H1 (cell line): ENCODE measurements at regions not wholly inside any gene's neighbourhood (a gene's known extent, or its start where the extent isn't known, plus 50 kb on each side); places are given as distances from the start of the nearest gene placed in this dataset.
"Not testable (repeated sequence)": the region's sequence is repeated elsewhere in the genome, so short reads cannot be mapped to it uniquely, and the experiment has no call there.

Experiments
- CTCF ChIA-PET: fragments of 300-600 bp; sonication (Branson Sonifier 250); formaldehyde crosslinking; loops from one replicate; lab custom pipeline; 2021; ENCODE audit not compliant: partially characterized antibody; lab: Charles Lee
- POLR2A ChIA-PET: fragments of 300-600 bp; sonication (Branson Sonifier 250); formaldehyde crosslinking; loops from one replicate; lab custom pipeline; 2021; ENCODE audit warnings: inconsistent platforms; ENCODE audit not compliant: partially characterized antibody; lab: Charles Lee
- DNase-seq, 2 experiments: peaks; one replicate each; pipeline versions ENCODE4 v3.0.0 to v3.0.0-alpha.2; 2010 to 2022; ENCODE audit warnings: low spot score in 2 of 2, low read depth in 1 of 2, mixed read lengths in 1 of 2
- FAIRE-seq: peaks from 2 replicates; lab custom pipeline; 2011; peaks lifted over from hg19 to GRCh38; lab: Jason Lieb, UNC
- H2AFZ ChIP-seq: 2 replicates; pipeline ENCODE4 v1.8.1; 2012; ENCODE audit warnings: low read length, inconsistent platforms
- H2AK5ac ChIP-seq: 2 replicates; pipeline ENCODE4 v1.6.1; 2013; ENCODE audit warnings: low read depth, low read length
- H2BK120ac ChIP-seq: replicated peaks from 2 replicates; pipeline ENCODE3; 2013; ENCODE audit warnings: low read depth, low read length, inconsistent platforms
- H2BK12ac ChIP-seq: 2 replicates; pipeline ENCODE4 v1.6.1; 2013; ENCODE audit warnings: low read depth, low read length
- H2BK15ac ChIP-seq: 2 replicates; pipeline ENCODE4 v1.6.1; 2013; ENCODE audit warnings: low read length
- H2BK20ac ChIP-seq: 2 replicates; pipeline ENCODE4 v1.6.1; 2013; ENCODE audit warnings: low read length
- H2BK5ac ChIP-seq: 2 replicates; pipeline ENCODE4 v1.6.1; 2013; ENCODE audit warnings: low read depth, low read length
- H3K14ac ChIP-seq: 2 replicates; pipeline ENCODE4 v1.6.1; 2013; ENCODE audit warnings: inconsistent platforms; ENCODE audit not compliant: insufficient read length
- H3K18ac ChIP-seq: 2 replicates; pipeline ENCODE4 v1.6.1; 2013; ENCODE audit warnings: low read length; ENCODE audit errors: extremely low read depth
- H3K23ac ChIP-seq: 2 replicates; pipeline ENCODE4 v1.6.1; 2013; ENCODE audit warnings: inconsistent platforms; ENCODE audit not compliant: insufficient read length
- H3K23me2 ChIP-seq: 2 replicates; pipeline ENCODE4 v1.6.1; 2013; ENCODE audit warnings: low read depth, low read length
- H3K27ac ChIP-seq: 2 replicates; pipeline ENCODE4 v1.6.1; 2011; ENCODE audit warnings: low read depth, low read length, inconsistent platforms
- H3K27me3 ChIP-seq, 4 experiments: replicated peaks in 1 of 4; 1 replicate in 1 of 4; 2 replicates in 3 of 4; pipeline versions ENCODE4 v1.6.1 to v1.8.1; 2011 to 2013; ENCODE audit warnings: low read length in 3 of 4, mild to moderate bottlenecking in 3 of 4, inconsistent platforms in 2 of 4, mixed read lengths in 2 of 4, moderate library complexity in 1 of 4; ENCODE audit not compliant: control insufficient read depth in 3 of 4, insufficient read depth in 3 of 4; ENCODE audit errors: extremely low read depth in 1 of 4
- H3K36me3 ChIP-seq, 4 experiments: 2 replicates each; pipeline versions ENCODE4 v1.6.1 to v1.8.1; 2011 to 2013; ENCODE audit warnings: mild to moderate bottlenecking in 4 of 4, low read length in 3 of 4, moderate library complexity in 2 of 4, control low read depth in 1 of 4, inconsistent platforms in 1 of 4; ENCODE audit not compliant: insufficient read depth in 4 of 4, control insufficient read depth in 2 of 4
- H3K4ac ChIP-seq: replicated peaks from 2 replicates; pipeline ENCODE3; 2013; ENCODE audit warnings: low read length, low read depth, mixed read lengths, inconsistent platforms; ENCODE audit not compliant: insufficient read length
- H3K4me1 ChIP-seq, 4 experiments: replicated peaks in 1 of 4; 1 replicate in 1 of 4; 2 replicates in 3 of 4; pipeline versions ENCODE4 v1.6.1 to v1.8.1; 2011 to 2013; ENCODE audit warnings: low read length in 3 of 4, inconsistent platforms in 2 of 4, mixed read lengths in 1 of 4; ENCODE audit not compliant: insufficient read depth in 4 of 4, control insufficient read depth in 3 of 4
- H3K4me2 ChIP-seq, 2 experiments: 2 replicates each; pipeline versions ENCODE4 v1.6.1 to v1.8.1; 2011 to 2013; ENCODE audit warnings: low read depth in 2 of 2, low read length in 2 of 2, control low read depth in 1 of 2, inconsistent platforms in 1 of 2, mild to moderate bottlenecking in 1 of 2; ENCODE audit not compliant: insufficient read depth in 1 of 2
- H3K4me3 ChIP-seq, 4 experiments: fragments of 200-600, 300-600 bp in 1 of 4; sonication (generic), shearing (Covaris generic), sonication (Bioruptor Twin) in 1 of 4; 2 replicates each; pipeline versions ENCODE4 v1.5.1 to v1.8.1; 2011 to 2016; ENCODE audit warnings: low read length in 4 of 4, low read depth in 3 of 4, control low read depth in 2 of 4, inconsistent platforms in 2 of 4, mild to moderate bottlenecking in 2 of 4, mixed read lengths in 1 of 4, moderate library complexity in 1 of 4; ENCODE audit not compliant: insufficient read depth in 2 of 4; ENCODE audit errors: extremely low read depth in 1 of 4
- H3K56ac ChIP-seq: replicated peaks from 2 replicates; pipeline ENCODE3; 2013; ENCODE audit warnings: low read depth, mild to moderate bottlenecking, mixed read lengths, low read length, inconsistent platforms; ENCODE audit not compliant: insufficient read length
- H3K79me1 ChIP-seq: 2 replicates; pipeline ENCODE4 v1.6.1; 2013; ENCODE audit warnings: low read depth, low read length, control low read depth
- H3K79me2 ChIP-seq, 2 experiments: 2 replicates each; pipeline versions ENCODE4 v1.6.1 to v1.8.1; 2012 to 2013; ENCODE audit warnings: low read length in 2 of 2, mild to moderate bottlenecking in 2 of 2, inconsistent platforms in 1 of 2; ENCODE audit not compliant: insufficient read depth in 2 of 2, control insufficient read depth in 1 of 2
- H3K9ac ChIP-seq, 4 experiments: replicated peaks in 1 of 4; 1 replicate in 1 of 4; 2 replicates in 3 of 4; pipeline versions ENCODE4 v1.6.1 to v1.8.1; 2011 to 2013; ENCODE audit warnings: low read depth in 3 of 4, low read length in 3 of 4, control low read depth in 2 of 4, mild to moderate bottlenecking in 2 of 4, moderate library complexity in 2 of 4, inconsistent platforms in 1 of 4; ENCODE audit errors: extremely low read depth in 1 of 4
- H3K9me3 ChIP-seq, 2 experiments: 2 replicates each; pipeline versions ENCODE4 v1.6.1 to v1.8.1; 2012 to 2013; ENCODE audit warnings: mild to moderate bottlenecking in 2 of 2, moderate library complexity in 2 of 2, control low read depth in 1 of 2, inconsistent platforms in 1 of 2, low read depth in 1 of 2, low read length in 1 of 2, mixed read lengths in 1 of 2; ENCODE audit not compliant: insufficient read depth in 2 of 2
- H4K20me1 ChIP-seq, 2 experiments: replicated peaks in 1 of 2; 2 replicates each; pipeline versions ENCODE3 to v1.8.1; 2011 to 2013; ENCODE audit warnings: inconsistent platforms in 2 of 2, low read length in 2 of 2, mild to moderate bottlenecking in 1 of 2; ENCODE audit not compliant: insufficient read depth in 2 of 2, control insufficient read depth in 1 of 2
- H4K5ac ChIP-seq: 2 replicates; pipeline ENCODE4 v1.6.1; 2013; ENCODE audit warnings: low read length, low read depth, mixed read lengths, inconsistent platforms; ENCODE audit not compliant: insufficient read length
- H4K8ac ChIP-seq: 2 replicates; pipeline ENCODE4 v1.8.0; 2013; ENCODE audit warnings: mild to moderate bottlenecking, moderate library complexity, low read length, inconsistent platforms; ENCODE audit not compliant: insufficient read depth; ENCODE audit errors: extremely low read depth
- H4K91ac ChIP-seq: replicated peaks from 2 replicates; pipeline ENCODE3; 2013; ENCODE audit warnings: low read length, mixed read lengths, inconsistent platforms; ENCODE audit not compliant: insufficient read length
- WGBS, 2 experiments: shearing (Covaris generic) in 1 of 2; methylation state at CpG; one replicate each; pipeline versions ENCODE4 v1.1.6 to v1.1.7; 2013 to 2015; ENCODE audit warnings: low lambda C conversion rate in 2 of 2, mixed read lengths in 2 of 2, inconsistent platforms in 1 of 2, low coverage in 1 of 2, missing lambda C conversion rate in 1 of 2; ENCODE audit not compliant: insufficient replicate concordance in 2 of 2, insufficient coverage in 1 of 2, insufficient read length in 1 of 2; ENCODE audit errors: extremely low coverage in 1 of 2, missing lambda C conversion rate in 1 of 2; 5-methylcytosine and 5-hydroxymethylcytosine counted together

- H3K4me3 ChIP-seq, H4K91ac ChIP-seq, H2BK12ac ChIP-seq, H3K27me3 ChIP-seq, H4K5ac ChIP-seq, H2BK120ac ChIP-seq, H3K4ac ChIP-seq, H3K4me2 ChIP-seq, DNase-seq, H2BK5ac ChIP-seq, FAIRE-seq, H2BK15ac ChIP-seq, H2BK20ac ChIP-seq, H4K20me1 ChIP-seq, H3K9me3 ChIP-seq, CTCF ChIA-PET, H3K18ac ChIP-seq, H3K79me1 ChIP-seq, H3K4me1 ChIP-seq, H4K8ac ChIP-seq, H3K14ac ChIP-seq, H3K27ac ChIP-seq, H3K36me3 ChIP-seq, H2AK5ac ChIP-seq, H3K79me2 ChIP-seq, H3K23ac ChIP-seq, H3K9ac ChIP-seq, H2AFZ ChIP-seq, H3K23me2 ChIP-seq, POLR2A ChIA-PET, H3K56ac ChIP-seq: not testable (repeated sequence)
- 100% methylated on average over 1 of the region's 1 CpG; no CpG with 5 or more reads in 1 of the 2 experiments for WGBS, 2 experiments
Observed at GRCh38 chr1:146546189-146546588, 317.4 kb upstream of the NOTCH2NLA start.

- H2BK15ac ChIP-seq, DNase-seq: not testable (repeated sequence)
Observed at GRCh38 chr1:146537775-146538373, 309.1 kb upstream of the NOTCH2NLA start.

More at GRCh38 chr1:146537775-146538373, 309.1 kb upstream of the NOTCH2NLA start:
- H4K8ac ChIP-seq, H4K20me1 ChIP-seq, H2BK120ac ChIP-seq, FAIRE-seq, H3K27ac ChIP-seq, CTCF ChIA-PET, H3K18ac ChIP-seq, H3K36me3 ChIP-seq, H3K4me3 ChIP-seq, H3K23me2 ChIP-seq, H2AK5ac ChIP-seq, H3K9ac ChIP-seq, H2BK12ac ChIP-seq, H3K9me3 ChIP-seq, H3K27me3 ChIP-seq, POLR2A ChIA-PET, H3K79me2 ChIP-seq, H2AFZ ChIP-seq, H3K56ac ChIP-seq, H3K4me2 ChIP-seq, H4K91ac ChIP-seq, H3K4me1 ChIP-seq, H2BK5ac ChIP-seq, H2BK20ac ChIP-seq, H4K5ac ChIP-seq, H3K14ac ChIP-seq, H3K23ac ChIP-seq, H3K4ac ChIP-seq, H3K79me1 ChIP-seq: not testable (repeated sequence)
- 100% methylated on average over 1 of the region's 2 CpGs; no CpG with 5 or more reads in 1 of the 2 experiments for WGBS, 2 experiments
